Esophagus (tissue), 2 donors: ENCODE measurements at regions not wholly inside any gene's neighbourhood (a gene's known extent, or its start where the extent isn't known, plus 50 kb on each side); places are given as distances from the start of the nearest gene placed in this dataset.

Experiments used
- H3K27ac ChIP-seq, 2 donors: one replicate each; pipeline ENCODE4 v1.5.1; 2013; ENCODE audit warnings: low read depth in 2 of 2, mild to moderate bottlenecking in 2 of 2, inconsistent platforms in 1 of 2, low read length in 1 of 2, moderate library complexity in 1 of 2
- H3K27me3 ChIP-seq, 2 donors: one replicate each; pipeline ENCODE4 v1.6.1; 2013; ENCODE audit warnings: low read length in 2 of 2, control low read depth in 1 of 2, mild to moderate bottlenecking in 1 of 2; ENCODE audit not compliant: insufficient read depth in 2 of 2, control insufficient read depth in 1 of 2
- H3K36me3 ChIP-seq, 2 donors: one replicate each; pipeline ENCODE4 v1.6.1; 2013; ENCODE audit warnings: low read length in 1 of 2; ENCODE audit not compliant: control insufficient read depth in 2 of 2, insufficient read depth in 2 of 2
- H3K4me1 ChIP-seq, 2 donors: one replicate each; pipeline ENCODE4 v1.6.1; 2013; ENCODE audit warnings: low read length in 1 of 2; ENCODE audit not compliant: control insufficient read depth in 2 of 2, insufficient read depth in 2 of 2
- H3K4me3 ChIP-seq, 2 donors: one replicate each; pipeline ENCODE4 v1.5.1; 2013; ENCODE audit warnings: low read length in 2 of 2, mild to moderate bottlenecking in 2 of 2, low read depth in 1 of 2, moderate library complexity in 1 of 2
- H3K9me3 ChIP-seq, 2 donors: one replicate each; pipeline ENCODE4 v1.6.1; 2013; ENCODE audit warnings: mild to moderate bottlenecking in 2 of 2, low read depth in 1 of 2, low read length in 1 of 2, moderate library complexity in 1 of 2; ENCODE audit not compliant: control insufficient read depth in 2 of 2, insufficient read depth in 1 of 2
- WGBS, 2 donors: extraction: QIAGEN DNeasy Blood & Tissue Kit; methylation state at CpG; one replicate each; pipeline ENCODE4 v1.1.7; 2013; 5-methylcytosine and 5-hydroxymethylcytosine counted together
- donor health status: healthy with polysubstance abuse.
- donor health status: Bipolar disorder and iron deficiency.

DNA sequence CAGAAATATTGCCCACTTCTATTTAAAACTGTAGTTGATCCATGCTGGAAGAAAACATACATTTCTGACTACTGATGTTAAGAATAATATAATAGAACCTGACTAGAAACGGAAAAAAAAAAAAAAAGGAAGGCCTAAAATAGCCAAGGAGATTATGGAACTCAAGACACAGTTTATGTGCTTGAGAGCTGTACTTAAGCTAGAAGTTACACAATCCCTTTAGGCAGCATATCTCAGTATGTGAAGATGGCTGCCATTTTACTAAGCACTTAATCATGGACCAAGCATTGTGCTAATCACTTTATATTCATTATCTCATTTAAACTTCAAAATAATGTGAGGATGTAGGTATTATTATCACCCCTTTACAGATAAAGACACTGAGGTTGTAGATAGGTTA lies 73.0 kb upstream of the NR4A3 start:
- H3K4me1 ChIP-seq, result no peaks in the 10 kb centered on the region
- H3K27ac ChIP-seq, result no peak overlapping the region
- H3K9me3 ChIP-seq, result no peaks in the 10 kb centered on the region
- H3K36me3 ChIP-seq, result no peaks in the 10 kb centered on the region
- 71 to 83% methylated on average over 1 of the region's 1 CpG for WGBS, 2 donors
- H3K27me3 ChIP-seq, result no peaks in the 10 kb centered on the region
- no peak overlapping the region for H3K4me3 ChIP-seq

DNA sequence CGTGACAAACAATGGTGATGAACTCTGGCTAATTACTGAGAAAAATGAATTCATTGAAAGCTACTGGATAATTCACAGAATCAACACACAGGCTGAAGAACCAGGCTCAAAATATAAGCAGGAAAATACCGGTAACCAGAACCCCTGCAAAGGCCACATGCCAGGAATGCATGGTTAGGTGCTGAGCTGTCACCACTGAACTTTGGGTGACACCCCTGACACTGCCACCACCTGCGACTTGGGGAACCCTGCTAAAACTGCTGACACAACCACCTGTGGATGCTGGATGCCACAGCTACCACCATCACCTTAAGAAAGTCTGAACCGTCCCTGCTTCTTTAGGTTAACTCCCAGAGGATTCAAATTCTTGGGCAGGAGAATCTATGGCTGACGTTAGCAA lies 72.0 kb upstream of the NR4A3 start:
- H3K9me3 ChIP-seq, result no peaks in the 10 kb centered on the region
- no peaks in the 10 kb centered on the region for H3K36me3 ChIP-seq
- no peaks in the 10 kb centered on the region for H3K4me1 ChIP-seq
- no peaks in the 10 kb centered on the region for H3K27me3 ChIP-seq
- H3K4me3 ChIP-seq, result no peak overlapping the region
- no peak overlapping the region for H3K27ac ChIP-seq
- WGBS, 2 donors, result 75 to 81% methylated on average over 5 of the region's 5 CpGs

DNA sequence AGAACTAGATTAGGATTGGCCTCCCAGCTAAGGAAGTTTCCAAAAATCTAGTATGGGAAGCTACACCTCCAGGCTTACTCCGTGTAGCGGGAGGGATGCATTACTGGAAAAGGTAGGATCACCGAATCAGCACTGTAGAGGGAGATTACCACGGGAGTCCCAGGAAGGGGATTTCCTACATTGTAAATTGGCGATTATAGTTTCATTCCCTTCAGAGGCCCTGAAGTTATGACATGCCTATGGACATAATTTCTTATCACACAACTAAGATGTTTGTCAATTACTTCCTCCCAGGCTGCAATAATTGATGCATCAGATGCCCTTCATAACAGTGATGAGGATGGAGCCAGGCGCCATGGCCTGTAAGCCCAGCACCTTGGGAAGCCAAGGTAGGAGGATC lies 71.2 kb upstream of the NR4A3 start:
- no peak overlapping the region for H3K4me3 ChIP-seq
- H3K9me3 ChIP-seq, result no peaks in the 10 kb centered on the region
- H3K36me3 ChIP-seq, result no peaks in the 10 kb centered on the region
- no peak overlapping the region for H3K27ac ChIP-seq
- H3K4me1 ChIP-seq, result no peaks in the 10 kb centered on the region
- H3K27me3 ChIP-seq, result no peaks in the 10 kb centered on the region
- 89 to 91% methylated on average over 6 of the region's 6 CpGs for WGBS, 2 donors

DNA sequence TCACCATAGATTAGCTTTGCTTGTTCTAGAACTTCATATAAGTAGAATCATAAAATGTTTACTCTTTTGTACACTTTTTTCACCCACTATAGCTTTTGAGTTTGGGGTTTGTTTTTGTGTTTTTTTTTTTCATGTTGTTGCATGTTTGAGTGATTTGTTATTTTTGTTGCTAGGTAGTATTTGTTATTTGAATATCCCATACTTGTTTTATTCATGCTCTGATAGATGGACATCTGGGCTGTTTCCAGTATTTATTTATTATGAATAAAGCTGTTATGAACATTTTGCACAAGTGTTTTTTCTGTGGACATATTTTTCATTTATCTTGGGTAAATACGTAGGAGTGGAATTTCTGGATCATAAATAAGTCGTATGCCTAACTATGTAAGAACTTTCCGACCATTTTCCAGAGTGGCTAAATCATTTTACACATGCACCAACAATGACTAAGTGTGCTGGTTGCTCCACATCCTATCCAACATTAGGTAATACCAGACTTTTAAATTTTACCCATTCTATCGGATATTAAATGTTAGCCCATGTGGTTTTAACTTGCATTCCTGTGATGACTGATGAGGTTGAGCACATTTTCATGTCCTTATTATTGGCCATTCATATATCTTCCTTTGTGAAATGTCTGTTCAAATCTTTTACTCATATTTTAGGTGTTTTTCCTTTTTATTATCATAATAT lies 69.1 kb upstream of the NR4A3 start:
- WGBS, 2 donors, result 68 to 70% methylated on average over 4 of the region's 4 CpGs
- no peak overlapping the region for H3K4me3 ChIP-seq
- H3K36me3 ChIP-seq, result no peaks in the 10 kb centered on the region
- no peaks in the 10 kb centered on the region for H3K27me3 ChIP-seq
- no peak overlapping the region for H3K27ac ChIP-seq
- no peaks in the 10 kb centered on the region for H3K9me3 ChIP-seq
- no peaks in the 10 kb centered on the region for H3K4me1 ChIP-seq

DNA sequence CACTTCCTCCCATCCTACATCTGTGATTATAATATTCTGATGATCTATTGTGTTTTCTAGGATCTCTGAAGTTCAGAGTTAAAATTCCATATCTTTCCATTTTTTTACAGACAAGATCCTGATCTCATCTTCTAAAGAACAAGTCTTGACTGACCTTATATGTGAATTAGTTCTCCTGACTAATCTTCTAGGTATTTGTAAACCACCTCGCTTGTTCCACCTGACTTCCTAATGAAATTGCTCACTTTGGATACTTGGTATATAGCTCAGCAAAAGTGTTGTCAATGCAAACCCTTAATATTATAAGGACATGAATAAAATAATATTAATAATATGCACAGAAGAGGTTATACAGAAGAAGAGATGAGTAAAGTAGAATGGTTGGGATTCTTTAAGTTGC lies 68.2 kb upstream of the NR4A3 start:
- WGBS, 2 donors, result 60 to 67% methylated on average over 1 of the region's 1 CpG

DNA sequence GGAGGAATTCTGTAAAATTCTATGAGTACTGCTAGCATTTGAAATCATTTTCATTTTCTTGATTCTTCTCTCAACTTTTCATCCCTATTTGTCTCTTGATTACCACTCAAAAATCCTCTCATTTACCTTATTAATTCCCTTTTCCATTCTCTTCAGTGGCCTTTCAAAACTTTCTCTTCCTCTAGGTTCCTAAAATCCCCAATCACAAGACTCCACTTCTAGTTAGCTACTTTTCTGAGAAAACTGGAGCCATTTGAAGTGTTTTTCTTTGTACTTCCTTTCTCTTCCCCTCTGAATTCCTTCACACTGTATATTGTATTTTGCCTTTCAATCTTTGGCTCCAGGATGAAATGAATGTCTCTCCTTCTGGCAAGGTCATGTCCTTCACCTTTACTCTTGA lies 61.3 kb upstream of the NR4A3 start:
- no peak overlapping the region for H3K4me3 ChIP-seq

More for the DNA sequence above, 68.2 kb upstream of the NR4A3 start:
- Histone ChIP-seq H3K4me3 (no peak overlapping the region), H3K27me3 (no peaks in the 10 kb centered on the region), H3K9me3 (no peaks in the 10 kb centered on the region), H3K4me1 (no peaks in the 10 kb centered on the region), H3K36me3 (no peaks in the 10 kb centered on the region), H3K27ac (no peak overlapping the region)

DNA sequence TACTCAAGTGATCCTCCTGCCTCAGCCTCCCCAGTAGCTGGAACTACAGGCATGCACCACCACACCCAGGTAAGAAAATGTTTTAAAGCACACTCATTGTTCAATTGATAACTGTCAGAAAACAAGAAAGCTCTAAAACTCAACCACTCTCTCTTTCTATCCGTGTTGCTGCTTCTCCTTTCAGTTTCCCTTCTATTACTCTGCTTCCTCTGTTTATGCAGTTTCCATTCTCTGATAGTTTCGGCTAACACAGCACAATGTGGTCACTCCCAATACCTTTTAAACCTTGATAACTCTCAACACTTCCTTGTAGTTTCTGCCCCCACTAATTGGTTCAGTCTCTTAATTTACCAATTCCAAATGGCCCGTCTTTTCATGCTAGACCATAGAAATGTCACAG lies 59.2 kb upstream of the NR4A3 start:
- H3K36me3 ChIP-seq, result no peaks in the 10 kb centered on the region
- no peaks in the 10 kb centered on the region for H3K4me1 ChIP-seq
- no peak overlapping the region for H3K27ac ChIP-seq
- H3K4me3 ChIP-seq, result no peak overlapping the region
- H3K9me3 ChIP-seq, result no peaks in the 10 kb centered on the region
- no peaks in the 10 kb centered on the region for H3K27me3 ChIP-seq
- WGBS, 2 donors, result 64 to 73% methylated on average over 3 of the region's 3 CpGs

More for the DNA sequence above, 61.3 kb upstream of the NR4A3 start:
- Histone ChIP-seq H3K9me3 (no peaks in the 10 kb centered on the region), H3K27me3 (no peaks in the 10 kb centered on the region), H3K36me3 (no peaks in the 10 kb centered on the region), H3K4me1 (no peaks in the 10 kb centered on the region), H3K27ac (no peak overlapping the region)
